Smooth muscle cell of the brain vasculature (primary cell): ENCODE measurements at regions not wholly inside any gene's neighbourhood (a gene's known extent, or its start where the extent isn't known, plus 50 kb on each side); places are given as distances from the start of the nearest gene placed in this dataset.

Experiments used
- DNase-seq: peaks from one replicate; pipeline ENCODE4 v3.0.0-alpha.2; 2012; ENCODE audit warnings: low read depth, low spot score

- DNase-seq = no peak
Measured at GRCh38 chr13:73898899-73899298, 235.3 kb downstream of the KLF12 start.

GRCh38 chr13:73898276-73898675, 235.9 kb downstream of the KLF12 start:
- no peak for DNase-seq

- DNase-seq = peak; percentile 28
Measured at GRCh38 chr13:73894995-73895571, 239.1 kb downstream of the KLF12 start.

GRCh38 chr13:73893833-73894232, 240.4 kb downstream of the KLF12 start:
- no peak for DNase-seq

- no peak for DNase-seq
Measured at GRCh38 chr13:73891805-73892204, 242.4 kb downstream of the KLF12 start.

GRCh38 chr13:73883162-73883561, 251.0 kb downstream of the KLF12 start:
- no peak for DNase-seq

GRCh38 chr13:73880365-73880764, 253.8 kb downstream of the KLF12 start:
- DNase-seq = peak; percentile 31

- DNase-seq = no peak
Measured at GRCh38 chr13:73879346-73880015, 254.7 kb downstream of the KLF12 start.

GRCh38 chr13:73877399-73877798, 256.8 kb downstream of the KLF12 start:
- no peak for DNase-seq

GRCh38 chr13:73876323-73876722, 257.9 kb downstream of the KLF12 start:
- no peak for DNase-seq

GRCh38 chr13:73873940-73874830, 260.0 kb downstream of the KLF12 start:
- DNase-seq = no peak

GRCh38 chr13:73872397-73872796, 261.8 kb downstream of the KLF12 start:
- DNase-seq = no peak

GRCh38 chr13:73870970-73871935, 263.0 kb downstream of the KLF12 start:
- DNase-seq = peak; percentile 70

- no peak for DNase-seq
Measured at GRCh38 chr13:73870036-73870741, 264.0 kb downstream of the KLF12 start.

- no peak for DNase-seq
Measured at GRCh38 chr13:73865027-73865426, 269.2 kb downstream of the KLF12 start.

- DNase-seq = no peak
Measured at GRCh38 chr13:73861136-73861535, 273.1 kb downstream of the KLF12 start.

GRCh38 chr13:73860501-73860900, 273.7 kb downstream of the KLF12 start:
- DNase-seq = no peak

- DNase-seq = no peak
Measured at GRCh38 chr13:73859841-73860240, 274.4 kb downstream of the KLF12 start.

GRCh38 chr13:73857106-73857505, 277.1 kb downstream of the KLF12 start:
- no peak for DNase-seq

- no peak for DNase-seq
Measured at GRCh38 chr13:73851104-73851503, 283.1 kb downstream of the KLF12 start.
